Astrocyte (in vitro differentiated cells and primary cell): ENCODE measurements at regions not wholly inside any gene's neighbourhood (a gene's known extent, or its start where the extent isn't known, plus 50 kb on each side); places are given as distances from the start of the nearest gene placed in this dataset.

Experiments used
- EZH2 ChIP-seq: IDR thresholded peaks from 2 replicates; pipeline ENCODE4 v1.6.1; 2012; ENCODE audit warnings: mild to moderate bottlenecking, low read length, inconsistent platforms; ENCODE audit not compliant: insufficient read depth
- TF ChIP-seq, protein P1 (sequence below): IDR thresholded peaks from 2 replicates; pipeline ENCODE4 v1.5.1; 2011; ENCODE audit warnings: low read depth, mild to moderate bottlenecking, inconsistent platforms, low read length, moderate library complexity; ENCODE audit not compliant: insufficient read depth

DNA sequence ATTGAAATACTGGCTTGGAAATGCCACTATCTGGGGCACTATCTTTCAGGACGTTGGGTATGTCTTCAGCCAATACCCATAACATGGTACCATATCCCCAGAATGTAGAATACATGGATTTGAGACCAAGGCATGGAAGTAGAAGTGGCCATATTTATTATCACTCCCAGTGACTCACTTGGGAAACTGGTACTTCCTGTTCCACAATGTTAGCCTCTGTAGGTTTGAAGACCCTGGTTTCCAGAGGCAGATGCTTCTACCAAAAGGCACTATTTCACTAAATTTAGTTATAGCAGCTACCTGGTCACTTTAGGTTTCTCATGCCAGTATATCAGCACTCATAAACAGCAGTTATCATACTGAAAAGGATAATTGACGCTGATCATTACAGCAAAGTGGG, 184.2 kb downstream of the CCDC71L start:
- TF ChIP-seq, protein P1, sequence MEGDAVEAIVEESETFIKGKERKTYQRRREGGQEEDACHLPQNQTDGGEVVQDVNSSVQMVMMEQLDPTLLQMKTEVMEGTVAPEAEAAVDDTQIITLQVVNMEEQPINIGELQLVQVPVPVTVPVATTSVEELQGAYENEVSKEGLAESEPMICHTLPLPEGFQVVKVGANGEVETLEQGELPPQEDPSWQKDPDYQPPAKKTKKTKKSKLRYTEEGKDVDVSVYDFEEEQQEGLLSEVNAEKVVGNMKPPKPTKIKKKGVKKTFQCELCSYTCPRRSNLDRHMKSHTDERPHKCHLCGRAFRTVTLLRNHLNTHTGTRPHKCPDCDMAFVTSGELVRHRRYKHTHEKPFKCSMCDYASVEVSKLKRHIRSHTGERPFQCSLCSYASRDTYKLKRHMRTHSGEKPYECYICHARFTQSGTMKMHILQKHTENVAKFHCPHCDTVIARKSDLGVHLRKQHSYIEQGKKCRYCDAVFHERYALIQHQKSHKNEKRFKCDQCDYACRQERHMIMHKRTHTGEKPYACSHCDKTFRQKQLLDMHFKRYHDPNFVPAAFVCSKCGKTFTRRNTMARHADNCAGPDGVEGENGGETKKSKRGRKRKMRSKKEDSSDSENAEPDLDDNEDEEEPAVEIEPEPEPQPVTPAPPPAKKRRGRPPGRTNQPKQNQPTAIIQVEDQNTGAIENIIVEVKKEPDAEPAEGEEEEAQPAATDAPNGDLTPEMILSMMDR, result no peak
- TF ChIP-seq EZH2, result no peak
